H9 (cell line): ENCODE measurements at regions not wholly inside any gene's neighbourhood (a gene's known extent, or its start where the extent isn't known, plus 50 kb on each side); places are given as distances from the start of the nearest gene placed in this dataset.

Experiments used
- DNase-seq: peaks from one replicate; pipeline ENCODE4 v3.0.0-alpha.2; 2017
- H2AFZ ChIP-seq: one replicate; pipeline ENCODE4 v1.6.1; 2013; ENCODE audit warnings: mild to moderate bottlenecking, low read length, control low read depth, moderate library complexity
- H2AK5ac ChIP-seq: 2 replicates; pipeline ENCODE4 v1.6.1; 2013; ENCODE audit warnings: low read length, control low read depth, mixed read lengths; ENCODE audit not compliant: insufficient read length
- H2BK120ac ChIP-seq: one replicate; pipeline ENCODE4 v1.6.1; 2013; ENCODE audit warnings: low read depth, mild to moderate bottlenecking, low read length, control low read depth, inconsistent platforms; ENCODE audit not compliant: poor library complexity, severe bottlenecking
- H2BK12ac ChIP-seq: 2 replicates; pipeline ENCODE4 v1.6.1; 2013; ENCODE audit warnings: low read length, control low read depth, mixed read lengths, low read depth; ENCODE audit not compliant: insufficient read length
- H2BK15ac ChIP-seq: 2 replicates; pipeline ENCODE4 v1.6.1; 2013; ENCODE audit warnings: low read depth, low read length, control low read depth
- H2BK20ac ChIP-seq: one replicate; pipeline ENCODE4 v1.6.1; 2013; ENCODE audit warnings: low read depth, mild to moderate bottlenecking, low read length, control low read depth, inconsistent platforms; ENCODE audit not compliant: poor library complexity, severe bottlenecking
- H2BK5ac ChIP-seq: 2 replicates; pipeline ENCODE4 v1.6.1; 2013; ENCODE audit warnings: low read length, control low read depth, mixed read lengths; ENCODE audit not compliant: insufficient read length
- H3K14ac ChIP-seq: 2 replicates; pipeline ENCODE4 v1.6.1; 2013; ENCODE audit warnings: low read length, control low read depth; ENCODE audit not compliant: insufficient read depth
- H3K18ac ChIP-seq: 2 replicates; pipeline ENCODE4 v1.6.1; 2013; ENCODE audit warnings: low read depth, mild to moderate bottlenecking, mixed read lengths, low read length, control low read depth; ENCODE audit not compliant: insufficient read length
- H3K23ac ChIP-seq: 2 replicates; pipeline ENCODE4 v1.6.1; 2013; ENCODE audit warnings: low read length, control low read depth, mixed read lengths, low read depth; ENCODE audit not compliant: insufficient read length
- H3K23me2 ChIP-seq: 2 replicates; pipeline ENCODE4 v1.6.1; 2013; ENCODE audit warnings: low read depth, mild to moderate bottlenecking, mixed read lengths, low read length, control low read depth; ENCODE audit not compliant: insufficient read length, poor library complexity, severe bottlenecking
- H3K27ac ChIP-seq: 2 replicates; pipeline ENCODE4 v1.5.1; 2013; ENCODE audit warnings: low read length, control low read depth, mixed read lengths, low read depth; ENCODE audit not compliant: insufficient read length
- H3K27me3 ChIP-seq: 2 replicates; pipeline ENCODE4 v1.6.1; 2013; ENCODE audit warnings: low read length, control low read depth, inconsistent platforms; ENCODE audit not compliant: insufficient read depth
- H3K4ac ChIP-seq: 2 replicates; pipeline ENCODE4 v1.6.1; 2013; ENCODE audit warnings: low read depth, mild to moderate bottlenecking, control low read depth, inconsistent platforms, low read length, moderate library complexity
- H3K4me1 ChIP-seq: 2 replicates; pipeline ENCODE4 v1.6.1; 2013; ENCODE audit warnings: low read length, control low read depth, inconsistent platforms; ENCODE audit not compliant: insufficient read depth
- H3K4me2 ChIP-seq: 2 replicates; pipeline ENCODE4 v1.6.1; 2013; ENCODE audit warnings: low read length, control low read depth, mixed read lengths; ENCODE audit not compliant: insufficient read length, insufficient read depth
- H3K56ac ChIP-seq: 2 replicates; pipeline ENCODE4 v1.6.1; 2013; ENCODE audit warnings: low read depth, mild to moderate bottlenecking, mixed read lengths, low read length, control low read depth; ENCODE audit not compliant: insufficient read length
- H3K79me1 ChIP-seq: 2 replicates; pipeline ENCODE4 v1.6.1; 2013; ENCODE audit warnings: low read depth, mild to moderate bottlenecking, moderate library complexity, low read length, control low read depth, inconsistent platforms; ENCODE audit not compliant: insufficient read depth, poor library complexity, severe bottlenecking
- H3K79me2 ChIP-seq: 2 replicates; pipeline ENCODE4 v1.6.1; 2013; ENCODE audit warnings: low read length, control low read depth, inconsistent platforms; ENCODE audit not compliant: insufficient read depth
- H3K9ac ChIP-seq: 2 replicates; pipeline ENCODE4 v1.6.1; 2013; ENCODE audit warnings: low read length, control low read depth, mixed read lengths; ENCODE audit not compliant: insufficient read length; ENCODE audit errors: extremely low read depth
- H3K9me3 ChIP-seq: one replicate; pipeline ENCODE4 v1.6.1; 2013; ENCODE audit warnings: low read depth, low read length, inconsistent platforms; ENCODE audit not compliant: control insufficient read depth
- H3T11ph ChIP-seq: one replicate; pipeline ENCODE4 v1.6.1; 2013; ENCODE audit warnings: mild to moderate bottlenecking, low read length, control low read depth, inconsistent platforms
- H4K20me1 ChIP-seq: one replicate; pipeline ENCODE4 v1.6.1; 2013; ENCODE audit not compliant: control insufficient read depth, insufficient read length, insufficient read depth
- H4K5ac ChIP-seq: 2 replicates; pipeline ENCODE4 v1.6.1; 2013; ENCODE audit warnings: low read depth, mild to moderate bottlenecking, mixed read lengths, low read length, control low read depth; ENCODE audit not compliant: insufficient read length
- H4K8ac ChIP-seq: replicated peaks from 2 replicates; pipeline ENCODE4 v1.6.1; 2013; ENCODE audit warnings: low read length, control low read depth, mixed read lengths, low read depth; ENCODE audit not compliant: insufficient read length
- H4K91ac ChIP-seq: 2 replicates; pipeline ENCODE4 v1.6.1; 2013; ENCODE audit warnings: low read depth, mild to moderate bottlenecking, moderate library complexity, mixed read lengths, low read length, control low read depth; ENCODE audit not compliant: insufficient read length
- H3K27ac Mint-ChIP-seq, 3 experiments: 2 replicates in 2 of 3; 3 replicates in 1 of 3; pipeline ENCODE4 v1.8.0; 2020 to 2021; ENCODE audit warnings: mixed read lengths in 3 of 3, mild to moderate bottlenecking in 1 of 3, moderate library complexity in 1 of 3
- H3K27me3 Mint-ChIP-seq: 2 replicates; pipeline ENCODE4 v1.8.0; 2021; ENCODE audit warnings: low read depth, mild to moderate bottlenecking, moderate library complexity, mixed read lengths
- H3K36me3 Mint-ChIP-seq, 3 experiments: 2 replicates in 2 of 3; 3 replicates in 1 of 3; pipeline ENCODE4 v1.8.0; 2020 to 2021; ENCODE audit warnings: low read depth in 3 of 3, mixed read lengths in 3 of 3; ENCODE audit not compliant: insufficient read depth in 1 of 3
- H3K4me1 Mint-ChIP-seq, 2 experiments: 2 replicates each; pipeline ENCODE4 v1.8.0; 2020; ENCODE audit warnings: mixed read lengths in 2 of 2
- H3K4me3 Mint-ChIP-seq, 2 experiments: 2 replicates in 1 of 2; 3 replicates in 1 of 2; pipeline ENCODE4 v1.8.0; 2020 to 2021; ENCODE audit warnings: mild to moderate bottlenecking in 2 of 2, mixed read lengths in 2 of 2, moderate library complexity in 1 of 2
- H3K9me3 Mint-ChIP-seq, 2 experiments: 2 replicates in 1 of 2; 3 replicates in 1 of 2; pipeline ENCODE4 v1.8.0; 2020; ENCODE audit warnings: mild to moderate bottlenecking in 2 of 2, mixed read lengths in 2 of 2, moderate library complexity in 1 of 2
- CTCF ChIP-seq: fragments of 200-600 bp; sonication (generic); conservative IDR thresholded peaks from 3 replicates; pipeline ENCODE4 v1.8.0; 2021; ENCODE audit warnings: antibody characterized with exemption, mild to moderate bottlenecking
- WGBS: extraction: QIAGEN DNeasy Blood & Tissue Kit; methylation state at CpG from one replicate; pipeline ENCODE4 v1.1.7; 2013; ENCODE audit warnings: missing lambda C conversion rate, low lambda C conversion rate, mixed read lengths; ENCODE audit not compliant: insufficient read length; ENCODE audit errors: extremely low coverage; 5-methylcytosine and 5-hydroxymethylcytosine counted together

GRCh38 chr13:89796196-89796595 is 1551.3 kb upstream of the MIR17HG start:
- H2BK15ac ChIP-seq: no peak overlapping the region
- H2BK120ac ChIP-seq: no peak overlapping the region
- H2AFZ ChIP-seq: no peak overlapping the region
- H3K4me3 Mint-ChIP-seq: no peak overlapping the region
- H3K9ac ChIP-seq: no peak overlapping the region
- H3K4me1 ChIP-seq: no peaks in the 10 kb centered on the region
- H3K9me3 Mint-ChIP-seq: 0 out of 5 replicates have a peak, but pooled peaks cover 0 to 2% of the 10 kb centered on the region in 2 experiments
- TF ChIP-seq CTCF: no peak
- peaks cover 4% of the 10 kb centered on the region in 2 experiments; a peak in 2 of 4 replicates for H3K4me1 Mint-ChIP-seq
- H3K23me2 ChIP-seq: no peaks in the 10 kb centered on the region
- no peak overlapping the region for H3K23ac ChIP-seq
- H4K8ac ChIP-seq: no peak overlapping the region
- no peak overlapping the region for H4K5ac ChIP-seq
- H3K79me1 ChIP-seq: no peaks in the 10 kb centered on the region
- H3K56ac ChIP-seq: no peak overlapping the region
- no peak overlapping the region for H3K18ac ChIP-seq
- H3K36me3 Mint-ChIP-seq: no peaks in the 10 kb centered on the region
- no peaks in the 10 kb centered on the region for H3K27me3 ChIP-seq
- no peak overlapping the region for H3K4me2 ChIP-seq
- H3K9me3 ChIP-seq: no peaks in the 10 kb centered on the region
- no peak overlapping the region for H3K27ac Mint-ChIP-seq
- no peak overlapping the region for H3K4ac ChIP-seq
- no peaks in the 10 kb centered on the region for H3K27me3 Mint-ChIP-seq
- H2AK5ac ChIP-seq: no peak overlapping the region
- H3K14ac ChIP-seq: no peak overlapping the region
- H2BK5ac ChIP-seq: no peak overlapping the region
- DNase-seq: no peak
- no peak overlapping the region for H2BK20ac ChIP-seq
- H3K27ac ChIP-seq: no peak overlapping the region
- H4K91ac ChIP-seq: no peak overlapping the region
- H3T11ph ChIP-seq: no peak overlapping the region
- H3K79me2 ChIP-seq: no peaks in the 10 kb centered on the region
- WGBS: no CpG with 5 or more reads among the region's 4 CpGs
- no peaks in the 10 kb centered on the region for H4K20me1 ChIP-seq
- H2BK12ac ChIP-seq: no peak overlapping the region
